Kidney epithelial cell (primary cell): ENCODE measurements at regions not wholly inside any gene's neighbourhood (a gene's known extent, or its start where the extent isn't known, plus 50 kb on each side); places are given as distances from the start of the nearest gene placed in this dataset.

Experiments
- DNase-seq: peaks from one replicate; pipeline ENCODE4 v3.0.0-alpha.2; 2010; ENCODE audit warnings: low read depth
- H3K27me3 ChIP-seq: 2 replicates; pipeline ENCODE4 v1.6.0; 2011; ENCODE audit warnings: low read length; ENCODE audit not compliant: control insufficient read depth, insufficient read depth
- H3K36me3 ChIP-seq: 2 replicates; pipeline ENCODE4 v1.5.1; 2011; ENCODE audit warnings: low read length; ENCODE audit not compliant: control insufficient read depth, insufficient read depth
- H3K4me3 ChIP-seq: 2 replicates; pipeline ENCODE4 v1.5.1; 2011; ENCODE audit warnings: low read depth, mild to moderate bottlenecking, control low read depth, low read length
- TF ChIP-seq, protein P1 (sequence below): IDR thresholded peaks from 2 replicates; pipeline ENCODE4 v1.5.1; 2011; ENCODE audit warnings: mild to moderate bottlenecking, moderate library complexity, low read length, control low read depth, inconsistent platforms; ENCODE audit not compliant: insufficient read depth, poor library complexity, severe bottlenecking

GRCh38 chr16:65964752-65965151, 401.7 kb upstream of the CDH5 start:
- DNase-seq = no peak
- TF ChIP-seq, protein P1, sequence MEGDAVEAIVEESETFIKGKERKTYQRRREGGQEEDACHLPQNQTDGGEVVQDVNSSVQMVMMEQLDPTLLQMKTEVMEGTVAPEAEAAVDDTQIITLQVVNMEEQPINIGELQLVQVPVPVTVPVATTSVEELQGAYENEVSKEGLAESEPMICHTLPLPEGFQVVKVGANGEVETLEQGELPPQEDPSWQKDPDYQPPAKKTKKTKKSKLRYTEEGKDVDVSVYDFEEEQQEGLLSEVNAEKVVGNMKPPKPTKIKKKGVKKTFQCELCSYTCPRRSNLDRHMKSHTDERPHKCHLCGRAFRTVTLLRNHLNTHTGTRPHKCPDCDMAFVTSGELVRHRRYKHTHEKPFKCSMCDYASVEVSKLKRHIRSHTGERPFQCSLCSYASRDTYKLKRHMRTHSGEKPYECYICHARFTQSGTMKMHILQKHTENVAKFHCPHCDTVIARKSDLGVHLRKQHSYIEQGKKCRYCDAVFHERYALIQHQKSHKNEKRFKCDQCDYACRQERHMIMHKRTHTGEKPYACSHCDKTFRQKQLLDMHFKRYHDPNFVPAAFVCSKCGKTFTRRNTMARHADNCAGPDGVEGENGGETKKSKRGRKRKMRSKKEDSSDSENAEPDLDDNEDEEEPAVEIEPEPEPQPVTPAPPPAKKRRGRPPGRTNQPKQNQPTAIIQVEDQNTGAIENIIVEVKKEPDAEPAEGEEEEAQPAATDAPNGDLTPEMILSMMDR = no peak

DNA sequence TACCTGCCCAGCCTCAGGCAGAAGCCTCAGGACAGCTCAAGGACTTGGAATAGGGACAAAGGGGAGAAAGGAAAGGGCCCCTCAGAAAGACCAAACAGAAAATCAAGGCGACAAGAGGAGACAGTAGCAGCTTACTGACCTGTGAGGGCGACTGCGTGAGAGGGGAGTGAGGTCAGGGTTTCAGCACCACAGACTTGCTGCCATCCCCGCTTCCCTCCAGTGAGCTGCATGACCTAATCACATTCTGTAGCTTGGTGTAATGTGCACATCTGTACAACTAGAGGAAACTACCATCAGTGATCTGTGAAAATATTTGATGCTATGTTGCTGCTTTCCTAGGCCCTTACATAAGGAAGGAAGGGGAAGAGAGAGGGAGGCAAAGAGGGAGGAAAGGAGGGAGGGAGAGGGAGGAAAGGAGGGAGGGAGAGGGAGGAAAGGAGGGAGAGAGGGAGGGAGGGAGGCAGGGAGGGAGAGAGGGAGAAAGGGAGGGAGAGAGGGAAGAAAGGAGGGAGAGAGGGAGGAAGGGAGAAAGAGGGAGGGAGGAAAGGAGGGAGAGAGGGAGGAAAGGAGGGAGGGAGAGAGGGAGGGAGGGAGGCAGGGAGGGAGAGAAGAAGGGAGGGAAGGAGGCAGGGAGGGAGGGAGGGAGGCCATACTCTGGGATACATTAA, 404.9 kb upstream of the CDH5 start:
- Histone ChIP-seq H3K36me3 (no peaks in the 10 kb centered on the region), H3K4me3 (no peak overlapping the region), H3K27me3 (no peaks in the 10 kb centered on the region)
- peak; percentile 7 for DNase-seq
- TF ChIP-seq, protein P1 = no peak

More at GRCh38 chr16:65964752-65965151, 401.7 kb upstream of the CDH5 start:
- Histone ChIP-seq H3K36me3 (no peaks in the 10 kb centered on the region), H3K27me3 (no peaks in the 10 kb centered on the region), H3K4me3 (no peak overlapping the region)

- TF ChIP-seq, protein P1 = no peak
- H3K36me3 ChIP-seq = no peaks in the 10 kb centered on the region
- no peaks in the 10 kb centered on the region for H3K27me3 ChIP-seq
- H3K4me3 ChIP-seq = no peak overlapping the region
- DNase-seq = no peak
Measured at GRCh38 chr16:65959983-65960382, 406.5 kb upstream of the CDH5 start.

DNA sequence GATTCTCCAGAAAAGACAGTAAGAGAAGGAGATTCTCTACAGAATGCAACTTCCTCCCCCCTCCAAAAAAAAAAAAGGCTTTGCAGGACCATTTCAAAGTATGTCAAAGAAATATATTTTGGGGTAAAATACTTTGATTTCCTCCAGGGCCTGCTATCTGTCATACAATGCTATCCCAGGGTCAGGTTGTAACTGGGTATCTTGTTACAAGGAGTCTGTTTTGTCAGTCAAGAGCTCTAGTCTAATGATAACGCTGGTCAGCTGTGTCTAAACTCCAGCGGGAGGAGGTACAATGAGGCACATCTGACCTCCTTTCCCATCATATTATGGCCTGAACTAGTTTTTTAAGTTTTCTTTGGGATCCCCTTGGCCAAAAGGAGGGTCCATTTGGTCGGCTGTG, 408.4 kb upstream of the CDH5 start:
- Histone ChIP-seq H3K27me3 (no peaks in the 10 kb centered on the region), H3K36me3 (no peaks in the 10 kb centered on the region), H3K4me3 (no peak overlapping the region)
- TF ChIP-seq, protein P1 = no peak
- DNase-seq = no peak

GRCh38 chr16:65956100-65956499, 410.4 kb upstream of the CDH5 start:
- Histone ChIP-seq H3K27me3 (no peaks in the 10 kb centered on the region), H3K36me3 (no peaks in the 10 kb centered on the region), H3K4me3 (no peak overlapping the region)
- TF ChIP-seq, protein P1 = no peak
- DNase-seq = no peak

DNA sequence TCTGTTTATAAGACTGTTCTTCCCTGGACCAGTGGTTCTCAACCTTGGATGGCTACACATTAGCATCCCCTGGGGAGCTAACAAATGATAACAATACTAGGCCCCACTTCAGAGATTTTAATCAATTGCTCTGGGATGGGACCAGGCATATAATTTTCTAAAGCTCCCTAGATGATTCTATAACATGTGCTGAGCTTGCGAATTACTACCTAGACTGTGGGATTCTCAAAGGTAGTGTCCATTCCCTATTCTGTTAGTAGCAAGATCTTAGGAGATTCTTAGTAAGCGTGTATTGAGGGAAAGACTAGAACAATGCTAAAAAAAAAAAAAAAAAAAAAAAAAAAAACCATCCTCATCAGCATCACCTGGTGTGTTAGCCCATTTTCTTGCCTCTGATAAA, 412.0 kb upstream of the CDH5 start:
- H3K27me3 ChIP-seq = no peaks in the 10 kb centered on the region
- H3K36me3 ChIP-seq = no peaks in the 10 kb centered on the region
- H3K4me3 ChIP-seq = no peak overlapping the region
- TF ChIP-seq, protein P1 = no peak
- DNase-seq = no peak
